Vagina (tissue), 2 donors: ENCODE measurements at regions not wholly inside any gene's neighbourhood (a gene's known extent, or its start where the extent isn't known, plus 50 kb on each side); places are given as distances from the start of the nearest gene placed in this dataset.

Source experiments
- DNase-seq, 2 donors: peaks; one replicate each; pipeline ENCODE4 v3.0.0-alpha.2; 2017; ENCODE audit errors: extremely low spot score in 2 of 2
- H3K27ac ChIP-seq: fragments of 200-600 bp; sonication (generic); one replicate; pipeline ENCODE4 v1.5.1; 2019
- H3K27me3 ChIP-seq: fragments of 200-600 bp; sonication (generic); one replicate; pipeline ENCODE4 v1.5.1; 2019
- H3K36me3 ChIP-seq, 2 donors: fragments of 200-600 bp; sonication (generic); one replicate each; pipeline ENCODE4 v1.5.1; 2017 to 2019
- H3K4me1 ChIP-seq: fragments of 200-600 bp; sonication (generic); one replicate; pipeline ENCODE4 v1.5.1; 2019
- H3K4me3 ChIP-seq, 2 donors: fragments of 200-600 bp; sonication (generic); 1 replicate in 1 of 2; 2 replicates in 1 of 2; pipeline ENCODE4 v1.5.1; 2016 to 2019
- H3K9me3 ChIP-seq: fragments of 200-600 bp; sonication (generic); one replicate; pipeline ENCODE4 v1.5.1; 2019
- CTCF ChIP-seq, 3 experiments: fragments of 450-650 bp in 2 of 3; fragments of 200-600 bp in 1 of 3; sonication (generic) in 1 of 3; IDR thresholded peaks; one replicate each; pipeline ENCODE4 v1.5.1; 2017 to 2019; ENCODE audit warnings: antibody characterized with exemption in 3 of 3, mild to moderate bottlenecking in 2 of 3, moderate library complexity in 2 of 3
- POLR2A ChIP-seq, 2 donors: fragments of 450-650 bp; IDR thresholded peaks; one replicate each; pipeline ENCODE4 v1.6.1; 2017; ENCODE audit warnings: antibody characterized with exemption in 2 of 2, mild to moderate bottlenecking in 2 of 2, moderate library complexity in 2 of 2
- POLR2AphosphoS5 ChIP-seq, 2 donors: sonication (generic); formaldehyde crosslinking; IDR thresholded peaks; one replicate each; pipeline ENCODE4 v1.9.0; 2017; ENCODE audit warnings: antibody characterized with exemption in 2 of 2, mild to moderate bottlenecking in 2 of 2, low read depth in 1 of 2; ENCODE audit not compliant: insufficient read depth in 1 of 2
- intact Hi-C: fragments of 100-400 bp; cut with DNase I; formaldehyde crosslinking; loops from one replicate; pipeline ENCODE4 v1.15.1; 2023

- DNase-seq, result no peak
- no peaks in the 10 kb centered on the region for H3K9me3 ChIP-seq
- no peaks in the 10 kb centered on the region for H3K27me3 ChIP-seq
- no peak overlapping the region for H3K4me3 ChIP-seq
- H3K27ac ChIP-seq, result peak overlapping the region; percentile 56
- H3K36me3 ChIP-seq, result no peaks in the 10 kb centered on the region
- TF ChIP-seq POLR2AphosphoS5 (IDR thresholded peaks at IDR 0.05; ENCODE audit: insufficient read depth in 1 of 2, low read depth in 1 of 2) (no peak), CTCF (IDR thresholded peaks at IDR 0.05) (no peak), POLR2A (IDR thresholded peaks at IDR 0.05) (no peak)
- peaks cover 12% of the 10 kb centered on the region for H3K4me1 ChIP-seq
- intact Hi-C loops, result loop anchor here (1.0 kb wide), 1 partner anchor 41 kb away; no protein-coding TSS in a partner anchor
Measured at GRCh38 chr18:43876286-43876685, 599.0 kb upstream of the SYT4 start.

DNA sequence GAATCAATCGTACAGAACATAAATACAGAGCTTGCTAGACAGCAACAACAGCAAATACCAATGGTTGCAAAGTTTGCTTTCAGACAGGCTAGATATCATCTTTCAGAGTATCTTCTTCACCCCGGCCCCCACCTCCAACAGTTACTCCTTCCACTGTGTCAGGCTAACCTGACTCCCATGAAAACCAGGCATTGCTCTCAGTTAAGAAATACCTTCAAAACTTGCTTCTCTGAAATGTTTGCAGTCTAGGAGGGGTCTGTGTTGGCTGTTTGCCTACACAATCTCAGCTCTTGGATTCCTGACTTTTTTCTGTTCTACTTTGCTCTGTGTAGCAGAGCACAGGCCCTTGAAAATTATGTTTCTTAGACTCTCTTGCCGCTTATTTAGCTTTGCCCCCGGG is 599.5 kb upstream of the SYT4 start:
- H3K4me1 ChIP-seq, result peaks cover 12% of the 10 kb centered on the region
- TF ChIP-seq POLR2A (IDR thresholded peaks at IDR 0.05) (no peak), POLR2AphosphoS5 (IDR thresholded peaks at IDR 0.05; ENCODE audit: insufficient read depth in 1 of 2, low read depth in 1 of 2) (no peak), CTCF (IDR thresholded peaks at IDR 0.05) (no peak)
- intact Hi-C loops, result loop anchor here (1.0 kb wide), 1 partner anchor 41 kb away; no protein-coding TSS in a partner anchor
- H3K36me3 ChIP-seq, result no peaks in the 10 kb centered on the region
- H3K4me3 ChIP-seq, result no peak overlapping the region
- H3K9me3 ChIP-seq, result no peaks in the 10 kb centered on the region
- peak overlapping the region; percentile 56 for H3K27ac ChIP-seq
- DNase-seq, result no peak
- no peaks in the 10 kb centered on the region for H3K27me3 ChIP-seq

DNA sequence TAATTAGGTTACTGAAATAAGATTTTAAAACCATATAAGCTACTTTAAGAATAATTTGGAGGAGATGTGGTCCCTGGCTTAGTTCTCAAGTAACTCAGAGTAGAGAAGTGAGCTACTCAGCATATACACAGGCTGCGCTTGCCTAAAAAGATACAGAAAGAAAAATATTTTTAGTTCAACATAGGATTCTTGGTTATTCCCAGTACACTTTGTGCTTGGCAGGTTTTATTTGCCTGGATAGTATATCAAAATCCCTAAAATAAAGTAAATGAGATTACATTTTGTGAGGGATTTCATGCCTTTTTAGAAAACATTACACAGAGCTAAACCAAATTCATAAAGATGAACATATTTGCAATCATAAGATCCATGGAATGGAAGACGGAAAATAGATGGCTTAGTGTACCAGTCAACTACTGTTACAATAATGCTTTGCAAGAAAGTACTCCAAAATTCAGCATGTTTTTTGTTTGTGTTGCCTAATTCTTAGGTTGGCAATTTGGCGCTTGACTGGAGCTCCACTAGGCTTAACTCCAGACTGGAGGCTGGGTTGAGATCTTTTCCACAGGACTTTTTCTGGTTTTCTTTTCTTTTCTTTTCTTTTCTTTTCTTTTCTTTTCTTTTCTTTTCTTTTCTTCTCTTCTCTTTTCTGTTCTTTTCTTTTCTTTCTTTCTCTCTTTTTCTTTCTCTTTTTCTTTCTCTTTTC is 600.5 kb upstream of the SYT4 start:
- no peaks in the 10 kb centered on the region for H3K9me3 ChIP-seq
- peaks cover 12% of the 10 kb centered on the region for H3K4me1 ChIP-seq
- H3K36me3 ChIP-seq, result no peaks in the 10 kb centered on the region
- TF ChIP-seq POLR2AphosphoS5 (IDR thresholded peaks at IDR 0.05; ENCODE audit: insufficient read depth in 1 of 2, low read depth in 1 of 2), result no peak
- no peak for TF ChIP-seq POLR2A (IDR thresholded peaks at IDR 0.05)
- TF ChIP-seq CTCF (IDR thresholded peaks at IDR 0.05), result no peak
- no peak overlapping the region for H3K4me3 ChIP-seq
- no peaks in the 10 kb centered on the region for H3K27me3 ChIP-seq
- DNase-seq, result no peak
- intact Hi-C loops, result no loop called here
- peak overlapping the region; percentile 49 for H3K27ac ChIP-seq

DNA sequence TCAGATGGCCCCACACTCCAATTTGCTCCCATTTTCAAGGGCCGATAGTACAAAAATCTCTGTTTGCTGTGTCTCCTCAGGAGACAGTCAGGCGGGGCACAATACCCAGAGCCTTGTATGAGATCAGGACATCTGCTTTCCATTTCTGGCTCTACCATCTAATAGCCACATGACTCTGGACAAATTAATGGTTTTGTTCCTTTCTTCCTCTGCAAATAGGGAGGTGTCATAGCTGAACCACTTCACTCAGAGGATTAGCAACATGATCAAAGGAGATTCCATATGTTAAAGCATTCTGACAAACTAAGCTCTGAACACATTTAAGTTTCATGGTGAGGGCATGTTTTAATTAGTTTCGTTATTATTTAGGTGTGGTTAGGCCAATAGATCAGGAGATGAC is 602.1 kb upstream of the SYT4 start:
- no peak for TF ChIP-seq POLR2A (IDR thresholded peaks at IDR 0.05)
- no peak for TF ChIP-seq CTCF (IDR thresholded peaks at IDR 0.05)

DNA sequence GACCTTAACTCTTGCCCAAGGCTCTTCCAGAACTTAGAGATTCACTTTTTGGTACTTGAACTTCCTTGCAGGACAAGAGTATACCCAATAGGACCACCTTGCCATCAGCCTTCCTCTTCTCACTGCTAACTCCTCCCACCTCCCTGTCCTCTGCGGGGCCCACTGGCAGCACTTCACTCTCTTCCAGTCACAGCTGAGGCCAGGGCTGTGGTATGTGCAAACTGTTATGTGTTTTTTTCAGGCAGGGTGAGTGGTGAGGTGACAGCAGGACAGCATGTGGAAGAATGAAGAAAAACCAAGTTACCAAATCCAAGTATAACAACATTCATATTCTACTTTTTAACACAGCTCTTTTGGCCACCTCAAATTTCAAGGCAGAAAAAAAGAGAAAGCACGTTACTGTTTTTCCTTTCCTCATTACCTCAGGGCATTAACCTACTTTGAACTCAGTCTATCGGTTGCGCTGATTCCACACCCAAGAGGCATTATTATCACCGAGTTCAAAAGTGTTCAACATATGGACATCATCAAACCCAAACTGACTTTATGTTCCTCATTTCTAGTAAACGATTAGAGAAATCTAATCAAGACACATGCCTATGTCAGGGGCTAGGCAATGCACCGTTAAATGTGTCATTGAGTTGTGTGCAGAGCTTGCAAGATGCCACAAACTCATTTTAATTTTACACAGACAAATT is 605.2 kb upstream of the SYT4 start:
- Histone ChIP-seq H3K9me3 (no peaks in the 10 kb centered on the region), H3K4me1 (peaks cover 10% of the 10 kb centered on the region), H3K27ac (no peak overlapping the region), H3K27me3 (no peaks in the 10 kb centered on the region), H3K36me3 (no peaks in the 10 kb centered on the region), H3K4me3 (no peak overlapping the region)
- no peak for DNase-seq
- TF ChIP-seq CTCF (IDR thresholded peaks at IDR 0.05) (no peak), POLR2A (IDR thresholded peaks at IDR 0.05) (no peak), POLR2AphosphoS5 (IDR thresholded peaks at IDR 0.05; ENCODE audit: insufficient read depth in 1 of 2, low read depth in 1 of 2) (no peak)
- intact Hi-C loops, result no loop called here

More for the DNA sequence above, 602.1 kb upstream of the SYT4 start:
- Histone ChIP-seq H3K27ac (no peak overlapping the region), H3K27me3 (no peaks in the 10 kb centered on the region), H3K4me3 (no peak overlapping the region), H3K9me3 (no peaks in the 10 kb centered on the region), H3K36me3 (no peaks in the 10 kb centered on the region), H3K4me1 (peaks cover 17% of the 10 kb centered on the region)
- DNase-seq, result no peak
- intact Hi-C loops, result no loop called here
